Epithelial cell of proximal tubule (primary cell): ENCODE measurements at regions not wholly inside any gene's neighbourhood (a gene's known extent, or its start where the extent isn't known, plus 50 kb on each side); places are given as distances from the start of the nearest gene placed in this dataset.

Experiments used
- DNase-seq: peaks from one replicate; pipeline ENCODE4 v3.0.0-alpha.2; 2011; ENCODE audit warnings: low read depth
- H3K4me3 ChIP-seq: 2 replicates; pipeline ENCODE4 v1.5.1; 2011; ENCODE audit warnings: low read depth, mild to moderate bottlenecking, low read length
- TF ChIP-seq, protein P1 (sequence below): conservative IDR thresholded peaks from 2 replicates; pipeline ENCODE4 v1.5.1; 2012; ENCODE audit warnings: low read depth, mild to moderate bottlenecking, low read length

DNA sequence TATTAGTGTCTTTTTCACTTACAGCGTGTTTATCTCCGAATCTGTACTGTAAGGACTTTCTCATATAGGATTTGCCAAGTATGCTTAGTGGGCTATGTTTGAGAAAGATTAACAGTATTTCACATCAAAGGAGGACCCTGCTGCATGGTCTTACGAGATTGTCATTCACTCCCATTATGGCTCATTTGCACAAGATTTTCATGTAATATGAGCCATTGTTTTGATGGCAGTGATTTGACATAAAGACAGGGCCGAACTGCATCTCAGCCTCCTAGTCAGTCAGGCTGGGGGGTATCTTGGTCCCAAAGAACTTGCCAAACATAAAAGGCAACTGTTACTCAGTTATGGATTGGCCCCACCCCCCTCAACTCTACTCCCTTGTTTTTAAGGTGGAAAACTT is 205.9 kb downstream of the ZIC1 start:
- TF ChIP-seq, protein P1, sequence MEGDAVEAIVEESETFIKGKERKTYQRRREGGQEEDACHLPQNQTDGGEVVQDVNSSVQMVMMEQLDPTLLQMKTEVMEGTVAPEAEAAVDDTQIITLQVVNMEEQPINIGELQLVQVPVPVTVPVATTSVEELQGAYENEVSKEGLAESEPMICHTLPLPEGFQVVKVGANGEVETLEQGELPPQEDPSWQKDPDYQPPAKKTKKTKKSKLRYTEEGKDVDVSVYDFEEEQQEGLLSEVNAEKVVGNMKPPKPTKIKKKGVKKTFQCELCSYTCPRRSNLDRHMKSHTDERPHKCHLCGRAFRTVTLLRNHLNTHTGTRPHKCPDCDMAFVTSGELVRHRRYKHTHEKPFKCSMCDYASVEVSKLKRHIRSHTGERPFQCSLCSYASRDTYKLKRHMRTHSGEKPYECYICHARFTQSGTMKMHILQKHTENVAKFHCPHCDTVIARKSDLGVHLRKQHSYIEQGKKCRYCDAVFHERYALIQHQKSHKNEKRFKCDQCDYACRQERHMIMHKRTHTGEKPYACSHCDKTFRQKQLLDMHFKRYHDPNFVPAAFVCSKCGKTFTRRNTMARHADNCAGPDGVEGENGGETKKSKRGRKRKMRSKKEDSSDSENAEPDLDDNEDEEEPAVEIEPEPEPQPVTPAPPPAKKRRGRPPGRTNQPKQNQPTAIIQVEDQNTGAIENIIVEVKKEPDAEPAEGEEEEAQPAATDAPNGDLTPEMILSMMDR, result no peak
- DNase-seq, result no peak

DNA sequence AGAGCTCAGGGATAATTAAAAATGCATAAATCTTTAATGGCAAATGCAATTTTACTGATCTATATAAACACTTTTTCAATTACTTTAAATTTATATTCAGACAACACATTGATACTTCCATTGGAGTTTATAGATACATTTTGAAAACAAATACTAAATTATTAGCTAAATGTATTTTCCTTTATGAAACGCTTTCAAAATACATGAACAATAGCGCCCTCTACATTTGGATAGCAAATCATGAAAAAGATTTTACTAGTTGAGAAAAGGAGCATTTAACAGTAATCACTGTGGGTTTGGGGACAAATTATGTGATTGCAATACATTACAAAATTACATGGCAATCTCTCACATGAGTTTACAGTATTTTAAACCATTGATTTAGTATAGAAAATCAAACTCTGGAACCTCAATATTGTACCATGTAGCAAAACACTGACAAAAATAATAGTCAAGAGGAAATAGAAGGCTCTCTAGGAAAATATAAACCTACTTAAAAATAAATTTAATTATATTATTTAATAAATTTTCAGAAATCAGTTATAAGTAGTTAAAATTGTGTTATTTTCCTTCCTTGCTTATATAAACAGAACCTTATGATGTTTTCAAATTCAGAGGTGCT is 207.9 kb downstream of the ZIC1 start:
- TF ChIP-seq, protein P1, result peak; percentile 54
- DNase-seq, result no peak
- no peak overlapping the region for H3K4me3 ChIP-seq

More for the DNA sequence above, 205.9 kb downstream of the ZIC1 start:
- H3K4me3 ChIP-seq, result no peak overlapping the region

DNA sequence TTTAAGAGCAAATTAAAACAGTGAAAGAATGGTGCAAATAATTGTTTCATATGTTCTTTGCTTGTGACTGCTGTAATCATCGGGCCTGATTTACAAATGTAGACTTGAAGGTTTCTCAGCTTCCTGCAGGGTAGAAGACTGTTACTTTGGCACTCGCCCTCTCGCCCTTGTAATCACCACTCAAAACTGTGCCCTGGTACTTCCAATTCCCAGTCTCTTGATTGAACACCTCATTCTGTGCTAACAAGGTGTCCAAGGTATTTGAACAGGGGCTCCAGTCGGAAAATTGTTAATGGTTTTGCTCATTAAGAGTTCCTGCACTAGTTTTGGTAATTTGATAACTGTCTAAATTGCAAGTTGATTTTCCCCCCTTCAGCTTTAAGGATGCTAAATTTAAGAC is 209.5 kb downstream of the ZIC1 start:
- TF ChIP-seq, protein P1, result no peak
- no peak overlapping the region for H3K4me3 ChIP-seq
- no peak for DNase-seq

DNA sequence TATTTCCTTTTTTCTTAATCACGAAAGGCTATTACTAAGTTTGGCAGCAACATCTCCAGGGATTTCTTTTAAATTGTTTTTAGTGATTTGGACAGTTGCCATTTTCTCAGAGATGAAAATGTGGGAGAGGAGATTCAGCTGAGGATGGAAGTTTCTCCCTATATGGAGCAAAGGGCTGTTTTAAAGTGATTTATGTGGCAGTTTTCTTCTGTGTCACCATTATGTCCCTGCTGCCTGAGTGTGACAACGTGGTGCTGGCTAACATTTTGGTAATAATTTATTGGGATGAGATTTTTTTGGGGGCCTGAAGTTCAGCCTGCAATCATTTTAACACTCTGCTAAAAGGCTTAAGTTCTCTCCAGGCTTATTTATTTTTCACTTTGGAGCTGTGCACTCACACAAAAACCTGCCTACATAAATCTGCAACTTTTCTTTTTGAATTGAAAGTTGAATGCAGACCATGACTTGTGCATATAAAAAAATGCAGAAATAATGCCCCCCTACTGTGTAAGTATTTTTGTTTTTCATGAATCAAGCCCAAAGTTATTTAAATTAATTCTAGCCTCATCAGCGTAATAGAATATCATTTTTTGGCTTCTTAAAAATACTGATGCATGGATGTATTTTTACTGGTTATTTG is 210.9 kb downstream of the ZIC1 start:
- H3K4me3 ChIP-seq, result no peak overlapping the region
- TF ChIP-seq, protein P1, result no peak
- DNase-seq, result no peak

DNA sequence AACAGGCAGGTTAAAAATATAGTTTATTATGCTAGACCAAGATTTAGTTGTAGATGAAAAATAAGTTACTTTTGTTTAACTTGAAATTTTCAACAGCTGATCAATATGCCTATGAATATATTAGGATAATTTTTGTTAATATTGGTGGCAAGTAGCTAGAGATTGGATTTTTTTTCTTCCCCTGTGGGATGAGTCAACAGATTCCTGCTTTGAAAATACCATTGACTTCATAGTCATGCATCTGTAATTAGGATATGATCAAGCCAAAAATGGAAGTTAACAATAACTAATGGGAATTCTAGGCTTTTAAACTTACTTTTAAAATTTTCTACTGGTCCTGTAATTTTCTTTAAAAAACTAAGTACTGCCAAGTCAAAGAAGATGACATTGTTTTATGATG is 211.7 kb downstream of the ZIC1 start:
- no peak overlapping the region for H3K4me3 ChIP-seq
- no peak for DNase-seq
- TF ChIP-seq, protein P1, result no peak

DNA sequence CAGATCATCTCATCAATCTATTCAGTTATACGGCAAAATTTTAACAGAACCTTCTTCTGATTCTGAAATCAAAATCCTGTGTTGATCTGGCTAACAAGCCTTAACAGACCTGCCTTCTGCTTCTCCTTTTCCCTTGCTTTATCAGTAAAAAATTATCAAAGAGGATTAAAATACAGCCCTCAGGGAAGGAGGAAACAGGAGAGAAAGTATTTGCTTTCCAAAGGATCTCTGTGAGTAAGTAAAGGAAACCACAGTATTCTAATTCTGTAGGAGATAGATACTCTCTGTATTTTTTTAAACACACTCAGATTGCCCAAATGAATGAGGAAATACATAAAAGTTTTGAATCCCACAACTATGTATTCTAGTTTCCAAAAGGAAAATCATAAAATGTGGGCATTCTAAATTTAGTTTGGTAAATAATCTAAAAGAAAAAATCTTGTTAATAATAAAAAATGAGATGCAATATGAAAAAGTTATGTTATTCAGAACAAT is 221.8 kb downstream of the ZIC1 start:
- TF ChIP-seq, protein P1, result no peak
- no peak overlapping the region for H3K4me3 ChIP-seq
- DNase-seq, result no peak

DNA sequence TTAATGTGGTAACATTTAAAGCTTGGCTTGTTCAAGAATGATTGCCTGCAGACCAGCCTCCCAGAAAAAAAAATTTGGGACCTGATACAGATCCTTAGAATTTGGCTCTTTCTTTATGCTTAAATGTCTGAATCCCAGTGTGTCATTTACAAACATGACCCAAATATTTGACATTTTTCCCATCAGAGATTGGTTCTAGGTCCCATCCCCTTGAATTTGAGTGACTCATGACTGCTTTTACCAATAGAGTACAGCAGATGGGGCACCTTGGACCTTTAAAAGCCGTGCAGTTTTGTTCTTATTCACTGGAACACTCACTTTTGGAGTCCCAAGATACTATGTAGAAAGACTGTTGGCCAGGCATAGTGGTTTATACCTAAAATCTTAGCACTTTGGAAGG is 231.6 kb downstream of the ZIC1 start:
- TF ChIP-seq, protein P1, result no peak

More for the DNA sequence above, 231.6 kb downstream of the ZIC1 start:
- no peak for DNase-seq
- H3K4me3 ChIP-seq, result no peak overlapping the region
